HG02870 (cell line): ENCODE measurements at regions not wholly inside any gene's neighbourhood (a gene's known extent, or its start where the extent isn't known, plus 50 kb on each side); places are given as distances from the start of the nearest gene placed in this dataset.

Experiments used
- ATAC-seq: cut with Tn5 transposase; IDR thresholded peaks from one replicate; pipeline ENCODE4 v1.9.1; 2021; ENCODE audit warnings: mild to moderate bottlenecking, moderate library complexity; ENCODE audit not compliant: unreplicated experiment

GRCh38 chr1:99152132-99152531, 112.2 kb upstream of the PLPPR4 start:
- ATAC-seq: no peak

- ATAC-seq: no peak
These were observed 100.6 kb upstream of the PLPPR4 start for GRCh38 chr1:99163671-99164070.

GRCh38 chr1:99170516-99170915, 93.8 kb upstream of the PLPPR4 start:
- no peak for ATAC-seq

GRCh38 chr1:99171184-99171813, 93.0 kb upstream of the PLPPR4 start:
- ATAC-seq: no peak

- no peak for ATAC-seq
These were observed 91.0 kb upstream of the PLPPR4 start for GRCh38 chr1:99173282-99173681.

- ATAC-seq: no peak
These were observed 90.4 kb upstream of the PLPPR4 start for GRCh38 chr1:99173900-99174299.

GRCh38 chr1:99176753-99177152, 87.5 kb upstream of the PLPPR4 start:
- ATAC-seq: no peak

- ATAC-seq: no peak
These were observed 86.8 kb upstream of the PLPPR4 start for GRCh38 chr1:99177465-99177864.

- peak; percentile 98 for ATAC-seq
These were observed 83.9 kb upstream of the PLPPR4 start for GRCh38 chr1:99180343-99180808.

GRCh38 chr1:99180915-99181314, 83.4 kb upstream of the PLPPR4 start:
- no peak for ATAC-seq

GRCh38 chr1:99181892-99182291, 82.4 kb upstream of the PLPPR4 start:
- ATAC-seq: no peak

- no peak for ATAC-seq
These were observed 79.1 kb upstream of the PLPPR4 start for GRCh38 chr1:99185196-99185595.

GRCh38 chr1:99193431-99193830, 70.9 kb upstream of the PLPPR4 start:
- no peak for ATAC-seq

GRCh38 chr1:99198393-99198792, 65.9 kb upstream of the PLPPR4 start:
- no peak for ATAC-seq

- ATAC-seq: no peak
These were observed 57.1 kb upstream of the PLPPR4 start for GRCh38 chr1:99207216-99207615.
